HG03460 (cell line): ENCODE measurements at regions not wholly inside any gene's neighbourhood (a gene's known extent, or its start where the extent isn't known, plus 50 kb on each side); places are given as distances from the start of the nearest gene placed in this dataset.
"Not testable (repeated sequence)": the region's sequence is repeated elsewhere in the genome, so short reads cannot be mapped to it uniquely, and the experiment has no call there.

Source experiments
- ATAC-seq: cut with Tn5 transposase; IDR thresholded peaks from one replicate; pipeline ENCODE4 v1.9.1; 2021; ENCODE audit not compliant: unreplicated experiment

DNA sequence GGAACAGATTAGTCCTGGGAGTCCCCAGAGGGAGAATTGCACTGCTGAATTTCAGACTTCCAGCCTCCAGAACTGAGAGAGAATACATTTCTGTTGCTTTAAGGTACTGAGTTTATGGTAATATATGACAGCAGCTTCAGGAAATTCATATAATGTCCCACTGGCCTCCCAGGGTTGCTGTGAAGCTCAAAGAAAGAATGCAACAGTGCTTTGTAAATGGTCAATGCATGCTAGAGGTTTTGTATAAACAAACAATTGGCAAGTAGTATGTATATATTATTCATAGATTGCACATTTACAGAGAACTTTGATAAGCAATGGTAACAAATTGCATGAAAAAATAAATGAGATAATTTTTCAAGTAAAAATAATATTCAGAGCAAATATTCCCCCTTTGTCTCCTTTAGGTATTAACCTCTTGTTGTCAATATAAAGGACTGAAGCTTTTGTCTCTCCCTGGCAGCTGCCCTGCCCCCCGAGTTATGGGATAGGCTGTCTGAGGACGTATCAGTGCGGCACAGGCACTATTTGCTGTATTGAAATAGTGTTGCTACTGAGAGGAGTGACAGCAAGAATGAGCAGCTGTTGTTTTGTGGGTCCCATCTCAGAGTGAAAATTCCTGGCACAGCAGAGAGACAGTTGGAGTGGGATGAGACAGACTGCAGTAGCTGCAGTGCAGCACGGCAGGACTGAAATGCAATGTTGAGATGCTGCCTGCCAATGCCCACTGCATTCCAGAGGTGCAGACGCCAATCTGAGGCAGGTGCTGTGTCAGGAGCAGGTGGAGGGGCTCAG is 194.2 kb upstream of the GLRA1 start:
- no peak for ATAC-seq

DNA sequence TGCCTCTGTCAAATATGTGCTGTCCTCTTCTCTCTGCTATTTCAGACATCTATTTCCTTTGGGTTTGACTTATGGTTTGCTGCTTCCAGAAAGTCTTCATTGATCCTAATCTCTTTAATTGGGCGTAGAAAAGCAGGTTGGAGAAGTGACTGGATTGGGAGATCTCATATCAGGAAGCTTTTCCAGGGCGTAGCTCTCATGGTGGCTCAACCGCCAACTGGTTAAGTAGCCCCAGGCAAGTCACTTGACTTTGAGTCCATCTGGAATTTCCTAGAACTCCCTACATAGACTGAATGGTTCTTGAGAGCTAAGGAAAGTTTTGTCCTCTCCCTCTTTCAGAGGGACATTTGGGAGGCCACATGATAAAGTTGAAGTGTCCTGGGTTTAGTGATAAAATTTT is 192.3 kb upstream of the GLRA1 start:
- ATAC-seq = no peak

DNA sequence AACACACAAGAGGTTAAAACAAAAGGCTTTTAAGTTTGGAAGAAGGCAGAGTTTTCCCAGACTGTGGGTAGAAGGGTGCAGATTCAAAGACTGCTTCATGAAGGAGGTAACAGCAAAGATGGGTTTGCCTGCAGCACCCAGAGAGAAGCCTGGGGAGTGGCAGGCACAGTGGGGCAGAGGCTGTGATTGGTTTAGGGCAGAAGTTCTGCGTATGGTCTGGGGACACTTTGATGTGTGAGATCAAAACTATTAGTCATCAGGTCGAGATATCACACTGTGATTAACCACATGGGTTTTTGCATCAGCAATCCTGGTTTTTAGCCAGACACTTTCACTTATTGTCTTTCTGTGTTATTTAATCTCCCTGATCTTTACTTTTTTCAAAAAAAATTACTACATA is 188.8 kb upstream of the GLRA1 start:
- no peak for ATAC-seq

DNA sequence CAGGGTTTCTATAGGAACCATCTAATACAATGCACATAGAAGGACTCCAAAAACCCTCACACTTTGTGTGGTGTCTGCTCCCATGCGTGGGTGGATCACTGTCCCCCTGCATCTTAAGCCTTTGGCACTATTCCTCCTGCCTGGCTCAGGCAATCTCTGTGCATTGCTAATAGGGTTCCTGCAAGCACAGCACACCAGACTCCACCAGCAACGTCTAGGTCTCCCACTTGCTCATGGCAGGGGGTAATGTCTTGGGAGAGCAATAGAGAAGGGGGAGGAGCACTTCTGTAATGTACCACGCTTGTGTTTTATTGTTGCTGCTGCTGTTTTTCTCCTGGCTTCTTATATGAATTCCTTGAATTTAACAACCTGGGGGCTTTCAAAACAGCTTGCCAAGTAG is 182.6 kb upstream of the GLRA1 start:
- no peak for ATAC-seq

DNA sequence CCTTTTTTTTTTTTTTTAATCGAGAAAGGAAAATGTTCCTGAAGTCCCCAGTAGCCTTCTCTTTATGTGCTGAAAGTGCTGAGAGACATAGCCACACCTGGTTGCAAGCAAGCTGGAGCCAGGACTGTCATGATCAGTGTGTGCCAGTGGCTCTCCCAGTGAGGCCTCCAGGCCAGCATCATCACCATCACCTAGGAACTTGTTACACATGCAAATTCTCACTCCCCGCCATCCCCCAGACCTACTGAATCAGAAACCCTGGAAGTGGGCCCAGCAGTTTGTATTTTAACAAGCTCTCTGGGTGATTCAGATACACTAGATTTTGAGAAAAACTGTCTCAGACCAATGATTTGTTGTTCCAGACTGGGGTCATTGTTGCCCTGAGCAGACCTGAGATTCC is 181.9 kb upstream of the GLRA1 start:
- ATAC-seq = no peak

DNA sequence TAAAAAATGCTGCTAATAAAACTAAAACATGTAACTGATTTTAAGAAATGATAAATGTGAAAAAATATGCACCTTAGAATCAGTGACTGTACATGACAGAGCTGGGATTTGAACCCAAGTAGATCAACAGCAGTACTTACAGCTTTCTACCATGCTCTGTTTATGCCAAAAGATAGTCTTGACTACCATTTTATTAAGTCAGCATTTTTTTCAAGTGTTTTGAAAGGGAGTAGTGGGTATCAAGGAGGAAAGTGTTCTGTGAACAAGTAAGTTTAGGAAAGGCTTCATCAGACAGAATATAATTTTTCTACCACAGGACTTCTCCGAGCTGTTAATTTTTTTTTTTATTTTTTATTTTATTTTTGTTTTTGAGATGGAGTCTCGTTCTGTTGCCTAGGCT is 180.4 kb upstream of the GLRA1 start:
- no peak for ATAC-seq

DNA sequence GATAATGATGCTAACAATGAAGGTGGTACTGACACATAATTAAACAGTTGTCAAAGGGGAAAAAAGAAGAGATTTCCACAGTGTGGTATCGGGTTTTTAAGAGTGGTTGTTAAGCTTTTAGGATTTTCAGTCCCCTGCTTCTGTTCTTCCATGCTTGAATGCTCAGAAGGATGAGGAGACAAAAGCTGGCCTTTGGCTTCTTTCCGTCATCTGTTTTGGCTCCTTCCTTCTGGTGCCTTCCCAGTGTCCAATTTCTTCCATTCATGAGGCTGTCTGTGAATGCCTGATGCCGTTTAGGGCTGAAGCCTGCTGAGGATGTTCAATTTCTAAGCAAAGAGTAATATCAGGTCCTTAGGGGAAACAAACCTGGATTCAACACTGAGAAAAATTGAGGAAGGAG is 179.6 kb upstream of the GLRA1 start:
- ATAC-seq = no peak

DNA sequence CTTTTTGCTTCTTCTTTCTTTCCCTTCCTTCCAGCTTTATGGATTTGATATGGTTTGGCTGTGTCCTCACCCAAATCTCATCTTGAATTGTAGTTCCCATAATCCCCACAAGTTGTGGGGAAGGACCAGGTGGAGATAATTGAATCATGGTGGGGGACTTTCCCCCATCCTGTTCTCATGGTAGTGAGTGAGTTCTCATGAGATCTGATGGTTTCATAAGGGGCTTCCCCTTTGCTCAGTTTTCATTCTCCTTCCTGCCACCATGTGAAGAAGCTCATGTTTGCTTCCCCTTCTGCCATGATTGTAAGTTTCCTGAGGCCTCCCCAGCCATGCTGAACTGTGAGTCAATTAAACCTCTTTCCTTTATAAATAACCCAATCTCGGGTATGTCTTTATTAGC is 178.3 kb upstream of the GLRA1 start:
- not testable (repeated sequence) for ATAC-seq

DNA sequence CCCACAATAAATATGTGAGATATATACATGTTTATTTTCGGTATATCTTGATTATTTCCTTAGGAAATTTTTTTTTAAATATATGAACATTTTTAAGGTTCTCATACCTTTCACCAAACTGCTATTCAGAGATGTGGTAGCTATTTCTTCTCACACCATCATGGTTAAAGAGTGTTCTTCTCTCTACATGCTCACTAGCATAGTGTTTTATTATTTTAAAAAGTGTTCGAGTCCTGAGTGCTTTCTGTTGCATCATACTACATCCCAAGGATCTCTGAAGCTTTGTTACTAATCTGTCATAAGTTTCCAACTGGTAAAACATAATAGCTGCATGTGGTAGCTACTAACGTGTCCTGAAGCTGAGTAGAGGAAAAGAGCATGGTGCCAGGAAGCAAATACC is 177.4 kb upstream of the GLRA1 start:
- no peak for ATAC-seq

DNA sequence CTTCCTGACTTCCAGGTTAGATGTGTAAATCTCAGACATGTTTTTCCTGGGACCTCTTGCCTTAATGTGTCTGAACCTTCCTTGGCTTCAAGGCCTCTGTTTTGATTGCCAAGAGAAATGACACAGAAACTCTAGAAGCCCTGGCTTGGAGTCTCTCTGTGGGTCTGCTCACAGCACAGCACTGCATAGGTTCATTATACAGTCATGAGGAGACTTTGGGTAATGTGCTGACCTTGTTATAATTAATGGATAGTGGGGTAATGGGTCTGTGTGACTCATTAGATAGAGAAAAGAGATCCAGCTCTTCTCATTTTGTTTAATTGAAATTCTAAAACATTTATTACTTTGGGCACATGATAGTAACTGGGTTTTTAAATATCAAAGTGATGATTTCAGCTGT is 175.8 kb upstream of the GLRA1 start:
- no peak for ATAC-seq

DNA sequence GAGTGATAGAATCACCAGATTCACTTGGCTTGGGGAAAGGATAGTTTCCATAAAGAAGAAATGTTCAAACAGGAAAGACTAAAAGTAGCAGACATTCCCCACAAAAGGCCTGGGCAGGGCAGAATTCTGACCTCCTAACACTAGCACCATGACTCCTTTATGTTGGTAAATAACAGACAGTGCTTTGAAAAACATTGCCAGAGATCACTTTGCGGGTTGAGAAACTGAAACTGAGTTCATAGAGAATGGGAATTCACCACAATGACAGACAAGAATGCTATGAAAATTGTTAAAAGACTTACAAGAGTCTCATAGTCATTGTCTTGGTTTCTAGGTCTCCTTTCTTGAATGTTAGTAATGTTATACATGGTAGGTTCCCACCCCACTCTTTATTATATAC is 172.5 kb upstream of the GLRA1 start:
- ATAC-seq = no peak

DNA sequence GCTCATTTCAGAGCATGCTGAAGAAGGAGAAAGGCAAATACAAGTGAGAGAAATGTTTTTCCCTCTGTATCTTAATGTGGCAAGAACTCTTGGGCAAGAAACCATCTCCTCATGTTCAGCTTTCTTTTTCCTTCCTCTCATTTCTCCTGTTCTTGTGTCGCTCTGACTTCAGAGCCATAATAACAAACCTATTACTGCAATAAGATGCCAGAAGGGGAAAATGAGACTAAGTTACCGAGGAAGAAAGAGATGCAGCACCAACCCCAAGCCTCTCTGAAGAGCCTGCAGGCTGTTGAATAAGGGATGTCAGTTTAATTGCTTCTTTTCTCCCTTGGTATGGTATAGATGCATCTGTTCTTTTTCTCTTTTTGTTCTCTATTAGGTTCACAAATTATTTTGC is 170.1 kb upstream of the GLRA1 start:
- ATAC-seq = no peak

DNA sequence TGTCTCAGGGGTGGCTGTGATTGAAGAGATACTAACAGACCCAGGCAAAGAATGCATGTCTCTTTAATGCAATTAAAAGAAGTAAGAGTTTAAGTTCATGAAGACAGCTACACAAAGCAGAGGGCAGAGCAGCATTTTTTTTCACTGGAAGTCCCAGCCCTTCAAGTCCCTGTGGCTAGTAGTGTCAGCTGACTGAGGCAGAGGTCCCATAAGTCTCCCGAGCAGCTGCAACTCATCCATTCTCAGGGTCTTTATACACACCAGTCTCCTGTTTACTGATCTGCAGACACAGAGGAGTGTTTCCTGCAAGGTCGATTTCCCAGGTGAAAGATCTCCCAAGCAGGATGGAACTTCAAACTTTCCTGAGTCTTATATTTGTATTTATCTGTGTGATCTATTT is 169.4 kb upstream of the GLRA1 start:
- ATAC-seq = no peak

DNA sequence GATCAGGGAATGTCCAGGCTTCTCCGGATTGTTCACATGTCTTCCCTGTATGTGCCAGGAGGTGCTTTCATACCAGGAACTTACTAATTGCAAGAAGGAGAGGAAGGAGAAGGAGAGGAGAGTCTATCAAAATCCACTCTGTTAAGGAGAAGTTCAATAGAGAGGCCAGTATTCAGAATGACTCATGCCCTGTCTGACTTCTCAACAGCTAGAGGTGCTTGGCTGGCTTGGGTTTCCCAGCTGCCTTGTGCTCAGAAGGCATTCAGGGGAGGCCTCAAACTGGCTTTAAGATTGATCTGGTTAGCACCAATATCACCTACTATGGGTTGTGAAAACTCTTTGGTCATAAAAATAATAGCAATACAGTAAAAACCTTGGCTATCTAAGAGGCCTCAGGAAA is 167.9 kb upstream of the GLRA1 start:
- ATAC-seq = no peak

DNA sequence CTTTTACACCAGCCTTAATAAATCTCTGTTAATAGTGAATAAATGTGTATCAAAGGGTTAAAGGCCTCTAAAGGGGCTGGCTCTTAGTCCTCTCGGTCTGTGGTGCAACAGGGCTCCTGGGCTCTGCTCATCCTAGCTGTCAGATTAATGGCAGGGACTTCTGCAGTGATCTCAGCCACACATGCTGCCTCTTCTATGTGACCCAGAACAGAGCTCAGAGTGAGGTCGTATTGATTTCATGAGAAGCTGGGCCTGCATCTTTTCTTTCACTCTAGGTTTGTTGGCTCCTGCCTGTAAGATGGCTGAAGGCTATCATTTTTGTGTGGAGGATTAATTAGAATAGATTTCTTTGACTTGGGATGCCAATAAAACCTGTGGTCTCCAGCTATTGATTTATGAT is 165.0 kb upstream of the GLRA1 start:
- ATAC-seq = no peak

DNA sequence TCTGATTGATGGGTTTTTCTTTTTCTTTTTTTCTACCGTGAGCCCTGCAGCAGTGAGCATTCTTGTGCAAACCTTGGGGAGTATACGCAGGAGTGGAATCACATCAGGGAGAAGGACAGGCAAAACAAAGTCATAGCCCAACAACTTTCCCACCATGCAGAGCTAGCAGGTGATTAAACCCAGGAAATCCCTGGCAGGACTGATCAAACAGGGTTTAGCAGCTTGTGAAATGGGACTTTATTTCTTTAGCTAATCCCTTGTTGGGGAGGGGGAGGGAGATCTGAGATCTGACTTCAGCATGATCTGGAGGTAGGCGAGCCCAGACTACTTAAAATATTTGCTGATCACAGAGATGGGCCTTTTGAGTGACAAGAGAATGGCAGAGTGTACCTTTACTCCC is 162.0 kb upstream of the GLRA1 start:
- no peak for ATAC-seq

DNA sequence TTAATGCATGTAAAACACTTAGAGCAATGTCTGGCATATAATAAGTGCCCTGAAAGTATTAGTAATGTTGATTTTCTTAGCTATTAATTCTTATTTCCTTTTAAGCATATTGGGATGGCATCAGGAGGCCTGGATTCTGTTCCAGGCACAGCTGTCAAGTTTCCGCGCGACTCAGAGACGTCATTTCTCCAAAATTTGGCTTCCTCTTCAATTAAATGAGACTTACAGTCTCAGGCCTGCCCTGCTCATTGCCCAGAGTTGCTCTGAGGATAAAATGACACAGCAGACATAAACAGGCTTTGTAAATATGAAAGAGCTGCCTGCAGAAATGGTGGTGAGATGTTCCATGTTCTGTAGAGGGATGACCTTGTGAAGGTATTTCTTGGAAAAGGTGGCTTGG is 159.8 kb upstream of the GLRA1 start:
- no peak for ATAC-seq

DNA sequence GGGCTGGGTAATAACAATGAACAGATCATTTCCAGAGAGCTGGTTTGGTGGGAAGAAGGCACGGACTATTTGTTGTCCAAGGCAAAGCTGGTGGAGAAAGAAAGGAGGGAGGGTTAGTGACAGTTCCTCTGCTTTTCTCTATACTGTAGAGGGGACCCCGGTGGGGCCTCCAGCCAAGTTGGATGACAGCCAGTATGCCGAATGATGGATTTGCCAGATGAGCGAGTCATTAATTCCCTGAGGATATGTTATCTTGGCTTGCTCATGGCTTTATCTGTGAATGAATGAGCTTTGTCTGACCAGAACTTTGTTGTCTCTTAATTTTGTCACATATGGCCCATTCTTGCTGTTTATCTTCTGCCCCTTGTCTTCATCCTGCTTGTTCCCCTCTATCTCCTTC is 158.6 kb upstream of the GLRA1 start:
- ATAC-seq = no peak

DNA sequence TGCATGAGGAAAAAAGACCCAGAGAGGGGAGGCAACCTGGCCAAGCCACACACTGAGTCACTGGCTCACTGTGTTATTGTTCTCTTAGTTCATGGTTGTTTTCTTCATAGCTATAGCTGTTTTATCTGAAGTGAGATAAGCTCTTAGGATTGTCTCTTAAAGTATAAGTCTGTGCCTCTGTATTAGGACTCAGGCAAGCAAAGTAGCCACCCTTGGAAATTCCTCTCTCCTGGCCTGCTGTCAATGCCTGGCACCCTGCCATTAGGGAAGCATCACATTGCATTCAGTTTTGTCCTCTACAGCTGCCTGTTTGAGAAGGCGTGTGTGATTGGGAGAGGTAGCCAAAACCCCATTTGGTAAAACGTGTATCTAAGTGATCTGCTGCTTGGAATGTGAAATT is 147.4 kb upstream of the GLRA1 start:
- no peak for ATAC-seq

DNA sequence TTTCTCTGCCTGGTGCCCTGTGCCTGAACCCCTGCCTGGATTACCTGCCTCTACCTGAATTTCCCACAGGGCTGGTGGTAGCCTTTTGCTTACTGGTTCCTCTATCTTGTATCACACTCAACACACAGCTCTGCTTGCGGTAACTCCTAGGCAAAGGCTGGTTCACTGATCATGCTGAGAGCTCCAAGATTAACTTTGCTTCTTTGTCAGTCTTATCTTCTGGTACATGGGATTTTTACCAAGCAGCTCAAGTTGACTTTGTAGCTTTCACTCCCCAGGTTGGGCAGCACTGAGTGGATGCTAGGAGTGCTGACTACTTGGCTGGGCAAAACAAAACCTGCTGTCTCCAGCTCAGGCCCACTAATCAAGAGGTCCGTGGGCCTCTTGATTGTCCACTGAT is 145.9 kb upstream of the GLRA1 start:
- ATAC-seq = no peak

DNA sequence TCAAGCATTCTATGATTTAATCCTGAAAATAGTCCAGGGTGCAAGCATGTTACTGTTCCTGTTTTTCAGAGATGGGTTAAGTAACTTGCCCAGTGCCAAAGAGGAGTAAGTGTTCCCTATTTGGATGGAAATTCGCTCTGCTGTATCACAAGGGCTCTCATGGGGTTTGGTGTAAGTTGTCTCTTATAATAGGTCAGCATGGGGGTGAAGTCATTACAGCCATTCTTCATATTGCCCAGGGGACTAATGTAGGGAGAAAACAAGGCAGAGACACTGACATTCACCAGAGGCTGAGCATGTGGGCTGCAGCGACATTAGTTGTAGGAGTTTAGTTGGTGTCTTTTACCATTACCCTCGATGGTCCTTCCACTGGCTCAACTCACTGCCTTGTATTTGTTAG is 142.1 kb upstream of the GLRA1 start:
- no peak for ATAC-seq

DNA sequence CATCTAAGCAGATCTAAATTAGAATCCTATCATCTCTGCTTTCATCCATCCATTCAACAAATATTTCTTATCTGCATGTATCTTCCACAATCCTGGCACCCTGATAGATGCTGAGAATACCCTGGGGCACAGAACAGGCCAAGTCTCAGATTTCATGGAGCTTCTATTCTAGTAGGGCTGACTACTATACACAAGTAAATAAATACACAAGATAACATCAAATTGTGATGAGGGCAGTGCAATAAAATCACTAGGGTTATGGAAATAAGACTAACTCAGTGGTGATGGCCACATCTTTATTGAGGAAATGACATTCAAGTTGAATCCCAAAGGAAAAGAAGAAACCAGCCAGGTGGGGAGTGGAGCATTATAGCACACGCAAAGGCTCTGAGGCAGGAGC is 138.4 kb upstream of the GLRA1 start:
- no peak for ATAC-seq

DNA sequence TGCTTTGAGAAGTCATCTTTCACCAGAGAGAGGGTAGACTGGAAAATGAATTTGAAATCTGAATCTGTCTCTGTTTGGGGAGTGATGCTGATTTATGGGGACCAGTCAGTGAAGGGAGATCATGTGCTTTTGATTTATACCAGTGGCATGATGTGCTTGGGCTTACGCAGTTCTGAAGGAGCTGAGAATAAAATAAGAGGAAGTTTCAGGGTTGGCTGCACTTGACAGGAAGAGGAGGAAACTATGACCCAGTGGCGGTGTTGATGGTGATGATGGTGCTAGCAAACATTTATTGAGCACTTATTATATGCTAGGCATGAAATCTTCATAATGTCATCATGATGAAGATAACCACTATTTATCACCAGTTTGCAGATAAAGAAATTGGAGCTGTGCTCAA is 136.4 kb upstream of the GLRA1 start:
- ATAC-seq = no peak

DNA sequence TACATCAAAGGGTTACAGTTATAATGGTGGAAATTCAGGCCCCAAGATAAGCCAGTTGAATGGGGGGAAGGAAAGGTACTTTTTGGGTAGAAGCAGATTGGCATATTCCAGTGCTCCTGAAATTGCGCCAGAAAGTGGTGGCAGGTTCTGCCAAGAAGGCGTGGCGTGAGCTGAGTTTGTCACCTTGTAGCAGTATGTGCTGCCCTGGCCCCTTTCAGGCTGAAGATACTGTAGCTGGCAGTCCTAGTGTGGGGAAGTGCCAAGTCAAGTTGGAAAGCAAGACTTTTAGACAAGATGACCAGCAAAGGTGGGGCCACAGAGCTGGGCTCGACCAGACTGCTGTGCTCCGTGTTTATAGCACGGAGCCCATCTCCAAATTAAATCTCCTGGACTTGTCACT is 133.6 kb upstream of the GLRA1 start:
- no peak for ATAC-seq
